ENCODE measurements at regions not wholly inside any gene's neighbourhood (a gene's known extent, or its start where the extent isn't known, plus 50 kb on each side); places are given as distances from the start of the nearest gene placed in this dataset.

DNA sequence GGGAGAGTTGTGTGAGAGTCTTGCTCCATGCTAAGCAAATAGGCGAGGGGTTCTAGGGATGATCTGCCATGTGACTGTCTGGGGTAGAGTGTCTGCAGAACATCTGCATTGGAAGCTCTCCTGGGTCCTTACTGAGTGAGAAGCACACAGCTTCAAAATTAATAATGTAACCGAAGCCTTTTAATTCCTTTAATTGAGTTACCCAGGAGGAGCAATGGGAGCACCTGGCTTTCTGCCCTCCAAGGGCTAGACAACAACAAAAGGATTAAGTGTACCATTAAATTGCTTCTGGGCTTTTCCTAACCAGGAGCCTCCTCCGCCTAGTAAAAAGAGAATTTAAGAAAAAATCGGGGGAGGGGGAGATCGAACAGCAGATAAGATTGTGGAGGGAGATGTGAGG lies 102.0 kb upstream of the TBX20 start (continued):
- TF ChIP-seq, protein P1, sequence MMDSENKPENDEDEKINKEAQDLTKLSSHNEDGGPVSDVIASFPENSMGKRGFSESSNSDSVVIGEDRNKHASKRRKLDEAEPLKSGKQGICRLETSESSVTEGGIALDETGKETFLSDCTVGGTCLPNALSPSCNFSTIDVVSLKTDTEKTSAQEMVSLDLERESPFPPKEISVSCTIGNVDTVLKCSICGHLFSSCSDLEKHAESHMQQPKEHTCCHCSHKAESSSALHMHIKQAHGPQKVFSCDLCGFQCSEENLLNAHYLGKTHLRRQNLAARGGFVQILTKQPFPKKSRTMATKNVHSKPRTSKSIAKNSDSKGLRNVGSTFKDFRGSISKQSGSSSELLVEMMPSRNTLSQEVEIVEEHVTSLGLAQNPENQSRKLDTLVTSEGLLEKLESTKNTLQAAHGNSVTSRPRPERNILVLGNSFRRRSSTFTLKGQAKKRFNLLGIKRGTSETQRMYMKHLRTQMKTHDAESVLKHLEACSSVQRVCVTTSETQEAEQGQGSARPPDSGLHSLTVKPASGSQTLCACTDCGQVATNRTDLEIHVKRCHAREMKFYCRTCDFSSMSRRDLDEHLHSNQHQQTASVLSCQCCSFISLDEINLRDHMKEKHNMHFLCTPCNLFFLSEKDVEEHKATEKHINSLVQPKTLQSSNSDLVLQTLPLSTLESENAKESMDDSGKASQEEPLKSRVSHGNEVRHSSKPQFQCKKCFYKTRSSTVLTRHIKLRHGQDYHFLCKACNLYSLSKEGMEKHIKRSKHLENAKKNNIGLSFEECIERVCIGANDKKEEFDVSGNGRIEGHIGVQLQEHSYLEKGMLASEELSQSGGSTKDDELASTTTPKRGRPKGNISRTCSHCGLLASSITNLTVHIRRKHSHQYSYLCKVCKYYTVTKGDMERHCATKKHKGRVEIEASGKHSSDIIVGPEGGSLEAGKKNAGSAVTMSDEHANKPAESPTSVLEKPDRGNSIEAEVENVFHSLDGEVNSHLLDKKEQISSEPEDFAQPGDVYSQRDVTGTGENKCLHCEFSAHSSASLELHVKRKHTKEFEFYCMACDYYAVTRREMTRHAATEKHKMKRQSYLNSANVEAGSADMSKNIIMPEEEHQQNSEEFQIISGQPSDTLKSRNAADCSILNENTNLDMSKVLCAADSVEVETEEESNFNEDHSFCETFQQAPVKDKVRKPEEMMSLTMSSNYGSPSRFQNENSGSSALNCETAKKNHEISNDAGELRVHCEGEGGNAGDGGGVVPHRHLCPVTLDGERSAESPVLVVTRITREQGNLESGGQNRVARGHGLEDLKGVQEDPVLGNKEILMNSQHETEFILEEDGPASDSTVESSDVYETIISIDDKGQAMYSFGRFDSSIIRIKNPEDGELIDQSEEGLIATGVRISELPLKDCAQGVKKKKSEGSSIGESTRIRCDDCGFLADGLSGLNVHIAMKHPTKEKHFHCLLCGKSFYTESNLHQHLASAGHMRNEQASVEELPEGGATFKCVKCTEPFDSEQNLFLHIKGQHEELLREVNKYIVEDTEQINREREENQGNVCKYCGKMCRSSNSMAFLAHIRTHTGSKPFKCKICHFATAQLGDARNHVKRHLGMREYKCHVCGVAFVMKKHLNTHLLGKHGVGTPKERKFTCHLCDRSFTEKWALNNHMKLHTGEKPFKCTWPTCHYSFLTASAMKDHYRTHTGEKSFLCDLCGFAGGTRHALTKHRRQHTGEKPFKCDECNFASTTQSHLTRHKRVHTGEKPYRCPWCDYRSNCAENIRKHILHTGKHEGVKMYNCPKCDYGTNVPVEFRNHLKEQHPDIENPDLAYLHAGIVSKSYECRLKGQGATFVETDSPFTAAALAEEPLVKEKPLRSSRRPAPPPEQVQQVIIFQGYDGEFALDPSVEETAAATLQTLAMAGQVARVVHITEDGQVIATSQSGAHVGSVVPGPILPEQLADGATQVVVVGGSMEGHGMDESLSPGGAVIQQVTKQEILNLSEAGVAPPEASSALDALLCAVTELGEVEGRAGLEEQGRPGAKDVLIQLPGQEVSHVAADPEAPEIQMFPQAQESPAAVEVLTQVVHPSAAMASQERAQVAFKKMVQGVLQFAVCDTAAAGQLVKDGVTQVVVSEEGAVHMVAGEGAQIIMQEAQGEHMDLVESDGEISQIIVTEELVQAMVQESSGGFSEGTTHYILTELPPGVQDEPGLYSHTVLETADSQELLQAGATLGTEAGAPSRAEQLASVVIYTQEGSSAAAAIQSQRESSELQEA (IDR thresholded peaks at IDR 0.05; ENCODE audit: low read depth) = no peak
- no peak for TF ChIP-seq ZNF165 (CRISPR knock-in tag; IDR thresholded peaks at IDR 0.05; ENCODE audit: borderline replicate concordance)
- TF ChIP-seq, protein P2, sequence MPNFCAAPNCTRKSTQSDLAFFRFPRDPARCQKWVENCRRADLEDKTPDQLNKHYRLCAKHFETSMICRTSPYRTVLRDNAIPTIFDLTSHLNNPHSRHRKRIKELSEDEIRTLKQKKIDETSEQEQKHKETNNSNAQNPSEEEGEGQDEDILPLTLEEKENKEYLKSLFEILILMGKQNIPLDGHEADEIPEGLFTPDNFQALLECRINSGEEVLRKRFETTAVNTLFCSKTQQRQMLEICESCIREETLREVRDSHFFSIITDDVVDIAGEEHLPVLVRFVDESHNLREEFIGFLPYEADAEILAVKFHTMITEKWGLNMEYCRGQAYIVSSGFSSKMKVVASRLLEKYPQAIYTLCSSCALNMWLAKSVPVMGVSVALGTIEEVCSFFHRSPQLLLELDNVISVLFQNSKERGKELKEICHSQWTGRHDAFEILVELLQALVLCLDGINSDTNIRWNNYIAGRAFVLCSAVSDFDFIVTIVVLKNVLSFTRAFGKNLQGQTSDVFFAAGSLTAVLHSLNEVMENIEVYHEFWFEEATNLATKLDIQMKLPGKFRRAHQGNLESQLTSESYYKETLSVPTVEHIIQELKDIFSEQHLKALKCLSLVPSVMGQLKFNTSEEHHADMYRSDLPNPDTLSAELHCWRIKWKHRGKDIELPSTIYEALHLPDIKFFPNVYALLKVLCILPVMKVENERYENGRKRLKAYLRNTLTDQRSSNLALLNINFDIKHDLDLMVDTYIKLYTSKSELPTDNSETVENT (CRISPR knock-in tag; IDR thresholded peaks at IDR 0.05) = no peak
- TF ChIP-seq ZNF586 (CRISPR knock-in tag; conservative IDR thresholded peaks at IDR 0.05) = no peak
- no peak for TF ChIP-seq EWSR1 (IDR thresholded peaks at IDR 0.05; ENCODE audit: borderline replicate concordance, low read depth, partially characterized antibody)
